ENCODE measurements at regions not wholly inside any gene's neighbourhood (a gene's known extent, or its start where the extent isn't known, plus 50 kb on each side); places are given as distances from the start of the nearest gene placed in this dataset.

DNA sequence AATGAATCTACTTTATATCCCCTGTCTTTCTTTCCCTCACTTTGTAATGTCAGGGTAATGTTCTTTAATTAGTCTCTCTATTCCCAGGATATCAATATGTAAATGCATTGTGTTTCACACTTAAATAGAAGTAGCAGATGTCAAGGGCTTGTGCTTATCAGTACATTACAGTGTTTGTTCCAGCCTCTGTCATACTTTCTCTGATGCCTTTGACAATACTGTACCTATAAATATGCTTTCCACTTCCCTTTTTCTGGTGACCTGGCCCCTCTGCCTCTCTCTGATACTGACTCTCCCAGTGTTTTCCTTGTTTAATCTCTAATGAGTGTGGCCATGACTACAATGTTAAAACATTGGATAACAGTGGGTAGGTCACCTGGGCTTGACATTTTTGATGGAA lies 862.0 kb upstream of the NEGR1 start:
- Histone ChIP-seq H3K4me1 (ENCODE audit: insufficient read depth) (no peaks in the 10 kb centered on the region), H3K27me3 (no peaks in the 10 kb centered on the region), H3K4me3 (no peak overlapping the region), H3K27ac (no peak overlapping the region), H3K9me3 (no peaks in the 10 kb centered on the region), H3K36me3 (no peaks in the 10 kb centered on the region)
- intact Hi-C loops (cut with DNase I): no loop called here
- no peak for DNase-seq
- TF ChIP-seq POLR2A (IDR thresholded peaks at IDR 0.05) (no peak), EP300 (IDR thresholded peaks at IDR 0.05) (no peak)
- TF ChIP-seq, protein P1, sequence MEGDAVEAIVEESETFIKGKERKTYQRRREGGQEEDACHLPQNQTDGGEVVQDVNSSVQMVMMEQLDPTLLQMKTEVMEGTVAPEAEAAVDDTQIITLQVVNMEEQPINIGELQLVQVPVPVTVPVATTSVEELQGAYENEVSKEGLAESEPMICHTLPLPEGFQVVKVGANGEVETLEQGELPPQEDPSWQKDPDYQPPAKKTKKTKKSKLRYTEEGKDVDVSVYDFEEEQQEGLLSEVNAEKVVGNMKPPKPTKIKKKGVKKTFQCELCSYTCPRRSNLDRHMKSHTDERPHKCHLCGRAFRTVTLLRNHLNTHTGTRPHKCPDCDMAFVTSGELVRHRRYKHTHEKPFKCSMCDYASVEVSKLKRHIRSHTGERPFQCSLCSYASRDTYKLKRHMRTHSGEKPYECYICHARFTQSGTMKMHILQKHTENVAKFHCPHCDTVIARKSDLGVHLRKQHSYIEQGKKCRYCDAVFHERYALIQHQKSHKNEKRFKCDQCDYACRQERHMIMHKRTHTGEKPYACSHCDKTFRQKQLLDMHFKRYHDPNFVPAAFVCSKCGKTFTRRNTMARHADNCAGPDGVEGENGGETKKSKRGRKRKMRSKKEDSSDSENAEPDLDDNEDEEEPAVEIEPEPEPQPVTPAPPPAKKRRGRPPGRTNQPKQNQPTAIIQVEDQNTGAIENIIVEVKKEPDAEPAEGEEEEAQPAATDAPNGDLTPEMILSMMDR (IDR thresholded peaks at IDR 0.05): no peak

GRCh38 chr1:73136975-73137374 lies 854.6 kb upstream of the NEGR1 start:
- no peak for TF ChIP-seq EP300 (IDR thresholded peaks at IDR 0.05)
- no peak for TF ChIP-seq POLR2A (IDR thresholded peaks at IDR 0.05)
- TF ChIP-seq, protein P1 (IDR thresholded peaks at IDR 0.05): no peak
- intact Hi-C loops (cut with DNase I): no loop called here
- no peaks in the 10 kb centered on the region for H3K27me3 ChIP-seq
- no peaks in the 10 kb centered on the region for H3K9me3 ChIP-seq
- no peaks in the 10 kb centered on the region for H3K36me3 ChIP-seq
- H3K4me1 ChIP-seq (ENCODE audit: insufficient read depth): no peaks in the 10 kb centered on the region
- no peak overlapping the region for H3K27ac ChIP-seq
- no peak for DNase-seq
- H3K4me3 ChIP-seq: no peak overlapping the region

- Histone ChIP-seq H3K4me1 (ENCODE audit: insufficient read depth) (no peaks in the 10 kb centered on the region), H3K36me3 (no peaks in the 10 kb centered on the region), H3K27ac (no peak overlapping the region), H3K4me3 (no peak overlapping the region), H3K9me3 (no peaks in the 10 kb centered on the region), H3K27me3 (no peaks in the 10 kb centered on the region)
- WGBS, 3 donors: 87 to 91% (median 88%) methylated on average over 2 of the region's 2 CpGs
- TF ChIP-seq POLR2A (IDR thresholded peaks at IDR 0.05) (no peak), EP300 (IDR thresholded peaks at IDR 0.05) (no peak)
- TF ChIP-seq, protein P1 (IDR thresholded peaks at IDR 0.05): no peak
- intact Hi-C loops (cut with DNase I): no loop called here
- DNase-seq: no peak
Measured at GRCh38 chr1:73106931-73107330, 824.6 kb upstream of the NEGR1 start.

GRCh38 chr1:73105755-73106154 lies 823.4 kb upstream of the NEGR1 start:
- H3K27me3 ChIP-seq: no peaks in the 10 kb centered on the region
- WGBS, 3 donors: 93 to 96% (median 94%) methylated on average over 16 of the region's 16 CpGs
- no peak for TF ChIP-seq POLR2A (IDR thresholded peaks at IDR 0.05)
- TF ChIP-seq, protein P1 (IDR thresholded peaks at IDR 0.05): no peak
- TF ChIP-seq EP300 (IDR thresholded peaks at IDR 0.05): no peak
- no peak for DNase-seq
- H3K27ac ChIP-seq: no peak overlapping the region
- H3K36me3 ChIP-seq: no peaks in the 10 kb centered on the region
- H3K4me3 ChIP-seq: no peak overlapping the region
- no peaks in the 10 kb centered on the region for H3K9me3 ChIP-seq
- intact Hi-C loops (cut with DNase I): no loop called here
- no peaks in the 10 kb centered on the region for H3K4me1 ChIP-seq (ENCODE audit: insufficient read depth)

- Histone ChIP-seq H3K36me3 (no peaks in the 10 kb centered on the region), H3K27ac (no peak overlapping the region), H3K27me3 (no peaks in the 10 kb centered on the region), H3K4me3 (no peak overlapping the region), H3K4me1 (ENCODE audit: insufficient read depth) (no peaks in the 10 kb centered on the region), H3K9me3 (no peaks in the 10 kb centered on the region)
- no peak for DNase-seq
- no peak for TF ChIP-seq POLR2A (IDR thresholded peaks at IDR 0.05)
- TF ChIP-seq, protein P1 (IDR thresholded peaks at IDR 0.05): no peak
- no peak for TF ChIP-seq EP300 (IDR thresholded peaks at IDR 0.05)
- intact Hi-C loops (cut with DNase I): no loop called here
- WGBS, 3 donors: 95% methylated on average over 7 to 8 of the region's 8 CpGs
Measured at GRCh38 chr1:73104749-73105148, 822.4 kb upstream of the NEGR1 start.

All from ovary (tissue), 7 donors.